Amniotic stem cell (primary cell): ENCODE measurements at regions not wholly inside any gene's neighbourhood (a gene's known extent, or its start where the extent isn't known, plus 50 kb on each side); places are given as distances from the start of the nearest gene placed in this dataset.
"Not testable (repeated sequence)": the region's sequence is repeated elsewhere in the genome, so short reads cannot be mapped to it uniquely, and the experiment has no call there.

ENCODE experiments used
- DNase-seq: peaks from one replicate; lab custom pipeline; 2025; lab: John Stamatoyannopoulos, UW

GRCh38 chr20:51188941-51189340 is 166.0 kb upstream of the KCNG1 start:
- no peak for DNase-seq

GRCh38 chr20:51187261-51187660 is 164.4 kb upstream of the KCNG1 start:
- no peak for DNase-seq

- DNase-seq = no peak
These were observed 163.0 kb upstream of the KCNG1 start for GRCh38 chr20:51185861-51186260.

- DNase-seq = no peak
These were observed 162.4 kb upstream of the KCNG1 start for GRCh38 chr20:51185277-51185676.

- DNase-seq = no peak
These were observed 161.4 kb upstream of the KCNG1 start for GRCh38 chr20:51184289-51184688.

GRCh38 chr20:51183451-51183850 is 160.5 kb upstream of the KCNG1 start:
- DNase-seq = no peak

- no peak for DNase-seq
These were observed 159.7 kb upstream of the KCNG1 start for GRCh38 chr20:51182571-51182970.

- DNase-seq = no peak
These were observed 155.2 kb upstream of the KCNG1 start for GRCh38 chr20:51178153-51178552.

GRCh38 chr20:51176876-51177275 is 154.0 kb upstream of the KCNG1 start:
- no peak for DNase-seq

GRCh38 chr20:51176446-51176845 is 153.5 kb upstream of the KCNG1 start:
- no peak for DNase-seq

- DNase-seq = no peak
These were observed 152.8 kb upstream of the KCNG1 start for GRCh38 chr20:51175724-51176123.

GRCh38 chr20:51175156-51175555 is 152.2 kb upstream of the KCNG1 start:
- DNase-seq = no peak

GRCh38 chr20:51174536-51174935 is 151.6 kb upstream of the KCNG1 start:
- no peak for DNase-seq

GRCh38 chr20:51172558-51173428 is 149.9 kb upstream of the KCNG1 start:
- DNase-seq = no peak

- DNase-seq = no peak
These were observed 148.2 kb upstream of the KCNG1 start for GRCh38 chr20:51171141-51171540.

GRCh38 chr20:51169813-51170212 is 146.9 kb upstream of the KCNG1 start:
- DNase-seq = no peak

- DNase-seq = not testable (repeated sequence)
These were observed 145.0 kb upstream of the KCNG1 start for GRCh38 chr20:51167911-51168310.

- no peak for DNase-seq
These were observed 143.6 kb upstream of the KCNG1 start for GRCh38 chr20:51166489-51166888.

GRCh38 chr20:51165131-51165530 is 142.2 kb upstream of the KCNG1 start:
- DNase-seq = no peak

GRCh38 chr20:51164731-51165130 is 141.8 kb upstream of the KCNG1 start:
- no peak for DNase-seq

GRCh38 chr20:51163996-51164600 is 141.2 kb upstream of the KCNG1 start:
- no peak for DNase-seq

- DNase-seq = no peak
These were observed 139.1 kb upstream of the KCNG1 start for GRCh38 chr20:51162015-51162414.

- DNase-seq = no peak
These were observed 137.9 kb upstream of the KCNG1 start for GRCh38 chr20:51160821-51161220.

GRCh38 chr20:51159981-51160380 is 137.1 kb upstream of the KCNG1 start:
- DNase-seq = no peak
